Astrocyte (in vitro differentiated cells and primary cell): ENCODE measurements at regions not wholly inside any gene's neighbourhood (a gene's known extent, or its start where the extent isn't known, plus 50 kb on each side); places are given as distances from the start of the nearest gene placed in this dataset.

Experiments used
- DNase-seq: peaks from one replicate; pipeline ENCODE4 v3.0.0-alpha.2; 2010; ENCODE audit warnings: low read depth
- FAIRE-seq: peaks from 2 replicates; lab custom pipeline; 2011; peaks lifted over from hg19 to GRCh38; lab: Jason Lieb, UNC
- H2AFZ ChIP-seq: 2 replicates; pipeline ENCODE4 v1.6.0; 2012; ENCODE audit warnings: low read depth, low read length, inconsistent platforms
- H3K27ac ChIP-seq: 2 replicates; pipeline ENCODE4 v1.5.1; 2011; ENCODE audit warnings: low read depth, low read length, inconsistent platforms
- H3K27me3 ChIP-seq: 2 replicates; pipeline ENCODE4 v1.6.0; 2011; ENCODE audit warnings: low read length, inconsistent platforms; ENCODE audit not compliant: insufficient read depth
- H3K36me3 ChIP-seq: 2 replicates; pipeline ENCODE4 v1.5.1; 2011; ENCODE audit warnings: low read length, inconsistent platforms; ENCODE audit not compliant: insufficient read depth
- H3K4me1 ChIP-seq: 2 replicates; pipeline ENCODE4 v1.5.1; 2011; ENCODE audit warnings: low read length, inconsistent platforms; ENCODE audit not compliant: insufficient read depth
- H3K4me2 ChIP-seq: 2 replicates; pipeline ENCODE4 v1.6.0; 2012; ENCODE audit warnings: low read length, inconsistent platforms
- H3K4me3 ChIP-seq: 2 replicates; pipeline ENCODE4 v1.5.1; 2011; ENCODE audit warnings: low read depth, mild to moderate bottlenecking, low read length, inconsistent platforms; ENCODE audit not compliant: insufficient read depth
- H3K79me2 ChIP-seq: 2 replicates; pipeline ENCODE4 v1.6.0; 2012; ENCODE audit warnings: mild to moderate bottlenecking, low read length, inconsistent platforms; ENCODE audit not compliant: insufficient read depth
- H3K9ac ChIP-seq: 2 replicates; pipeline ENCODE4 v1.6.0; 2012; ENCODE audit warnings: mild to moderate bottlenecking, low read length, inconsistent platforms
- H3K9me3 ChIP-seq: 2 replicates; pipeline ENCODE4 v1.5.1; 2012; ENCODE audit warnings: low read depth, mild to moderate bottlenecking, low read length, inconsistent platforms; ENCODE audit not compliant: insufficient read depth
- H4K20me1 ChIP-seq: 2 replicates; pipeline ENCODE4 v1.6.0; 2012; ENCODE audit warnings: low read length, inconsistent platforms; ENCODE audit not compliant: insufficient read depth
- H3K27ac Mint-ChIP-seq: one replicate; pipeline ENCODE4 v1.8.0; 2021; ENCODE audit warnings: mild to moderate bottlenecking, mixed read lengths; ENCODE audit not compliant: unreplicated experiment
- H3K27me3 Mint-ChIP-seq: one replicate; pipeline ENCODE4 v1.8.0; 2021; ENCODE audit warnings: low read depth, mixed read lengths; ENCODE audit not compliant: unreplicated experiment
- H3K36me3 Mint-ChIP-seq: one replicate; pipeline ENCODE4 v1.8.0; 2021; ENCODE audit warnings: low read depth, mixed read lengths; ENCODE audit not compliant: unreplicated experiment
- H3K4me1 Mint-ChIP-seq: one replicate; pipeline ENCODE4 v1.8.0; 2021; ENCODE audit warnings: low read depth, mixed read lengths; ENCODE audit not compliant: unreplicated experiment
- H3K4me3 Mint-ChIP-seq: one replicate; pipeline ENCODE4 v1.8.0; 2021; ENCODE audit warnings: mild to moderate bottlenecking, moderate library complexity, mixed read lengths; ENCODE audit not compliant: unreplicated experiment
- H3K9me3 Mint-ChIP-seq: one replicate; pipeline ENCODE4 v1.8.0; 2021; ENCODE audit warnings: mild to moderate bottlenecking, mixed read lengths; ENCODE audit not compliant: unreplicated experiment
- CTCF ChIP-seq: IDR thresholded peaks from 2 replicates; pipeline ENCODE4 v1.5.1; 2011; ENCODE audit warnings: low read depth, mild to moderate bottlenecking, inconsistent platforms, low read length, moderate library complexity; ENCODE audit not compliant: insufficient read depth
- EZH2 ChIP-seq: IDR thresholded peaks from 2 replicates; pipeline ENCODE4 v1.6.1; 2012; ENCODE audit warnings: mild to moderate bottlenecking, low read length, inconsistent platforms; ENCODE audit not compliant: insufficient read depth

GRCh38 chr19:29098091-29098490 lies 114.9 kb downstream of the UQCRFS1 start:
- Histone ChIP-seq H3K9ac (no peak overlapping the region), H3K4me3 (no peak overlapping the region), H3K4me2 (no peak overlapping the region), H4K20me1 (no peaks in the 10 kb centered on the region), H3K79me2 (no peaks in the 10 kb centered on the region), H3K36me3 (no peaks in the 10 kb centered on the region), H3K9me3 (peaks cover 18% of the 10 kb centered on the region), H3K4me1 (no peaks in the 10 kb centered on the region), H3K27me3 (no peaks in the 10 kb centered on the region), H2AFZ (no peak overlapping the region), H3K27ac (no peak overlapping the region)
- H3K36me3 Mint-ChIP-seq, result no peaks in the 10 kb centered on the region
- H3K9me3 Mint-ChIP-seq, result peaks cover 4% of the 10 kb centered on the region
- FAIRE-seq, result no peak
- DNase-seq, result no peak
- no peak overlapping the region for H3K4me3 Mint-ChIP-seq
- H3K4me1 Mint-ChIP-seq, result peaks cover 13% of the 10 kb centered on the region
- peaks cover 22% of the 10 kb centered on the region for H3K27me3 Mint-ChIP-seq
- no peak overlapping the region for H3K27ac Mint-ChIP-seq
- TF ChIP-seq EZH2 (no peak), CTCF (no peak)

GRCh38 chr19:29096896-29097295 lies 116.1 kb downstream of the UQCRFS1 start:
- H3K4me3 Mint-ChIP-seq, result no peak overlapping the region
- Histone ChIP-seq H3K79me2 (no peaks in the 10 kb centered on the region), H3K4me2 (no peak overlapping the region), H3K27me3 (no peaks in the 10 kb centered on the region), H3K36me3 (no peaks in the 10 kb centered on the region), H3K9me3 (peaks cover 24% of the 10 kb centered on the region), H3K27ac (no peak overlapping the region), H3K4me3 (no peak overlapping the region), H3K4me1 (no peaks in the 10 kb centered on the region), H3K9ac (no peak overlapping the region), H2AFZ (no peak overlapping the region), H4K20me1 (no peaks in the 10 kb centered on the region)
- no peak for TF ChIP-seq EZH2
- TF ChIP-seq CTCF, result no peak
- DNase-seq (no peak), FAIRE-seq (no peak)
- peaks cover 3% of the 10 kb centered on the region for H3K9me3 Mint-ChIP-seq
- H3K27ac Mint-ChIP-seq, result no peak overlapping the region
- H3K36me3 Mint-ChIP-seq, result no peaks in the 10 kb centered on the region
- H3K27me3 Mint-ChIP-seq, result peaks cover 14% of the 10 kb centered on the region
- peaks cover 13% of the 10 kb centered on the region for H3K4me1 Mint-ChIP-seq

GRCh38 chr19:29093553-29093908 lies 119.4 kb downstream of the UQCRFS1 start:
- no peaks in the 10 kb centered on the region for H3K79me2 ChIP-seq
- H4K20me1 ChIP-seq, result no peaks in the 10 kb centered on the region
- TF ChIP-seq CTCF, result no peak
- no peak for TF ChIP-seq EZH2
- Mint-ChIP-seq H3K27ac (no peak overlapping the region), H3K36me3 (no peaks in the 10 kb centered on the region), H3K9me3 (peaks cover 4% of the 10 kb centered on the region), H3K4me1 (peaks cover 7% of the 10 kb centered on the region), H3K27me3 (peaks cover 15% of the 10 kb centered on the region), H3K4me3 (no peak overlapping the region)
- no peak overlapping the region for H3K4me3 ChIP-seq
- no peaks in the 10 kb centered on the region for H3K27me3 ChIP-seq
- peaks cover 20% of the 10 kb centered on the region for H3K9me3 ChIP-seq
- FAIRE-seq (no peak), DNase-seq (no peak)
- H3K4me1 ChIP-seq, result no peaks in the 10 kb centered on the region
- H3K27ac ChIP-seq, result no peak overlapping the region
- H3K36me3 ChIP-seq, result no peaks in the 10 kb centered on the region
- H2AFZ ChIP-seq, result no peak overlapping the region
- no peak overlapping the region for H3K4me2 ChIP-seq
- H3K9ac ChIP-seq, result no peak overlapping the region
